ENCODE measurements at regions not wholly inside any gene's neighbourhood (a gene's known extent, or its start where the extent isn't known, plus 50 kb on each side); places are given as distances from the start of the nearest gene placed in this dataset.

DNA sequence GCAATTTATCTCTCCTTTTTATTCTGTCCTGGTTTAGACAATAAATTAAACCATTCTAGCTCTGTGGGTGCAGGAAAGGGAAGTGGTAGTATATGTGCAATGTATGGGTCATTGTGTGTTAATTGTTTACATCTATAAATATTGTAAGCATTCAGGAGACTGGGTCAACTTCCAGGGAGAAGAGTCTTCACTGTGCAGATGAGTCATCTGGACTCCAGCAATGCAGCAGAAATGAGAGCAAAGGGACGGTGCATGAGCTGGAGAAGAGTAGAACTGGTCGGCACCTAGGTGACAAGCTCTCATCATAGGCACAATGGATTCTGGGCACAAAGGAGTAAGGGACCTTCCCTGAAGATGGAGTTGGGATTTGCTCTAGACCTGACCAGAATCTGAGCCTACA, 211.1 kb upstream of the DAAM1 start:
- peaks cover 2% of the 10 kb centered on the region for H3K27me3 ChIP-seq (ENCODE audit: control insufficient read depth, extremely low read depth, insufficient read depth, low read length)
- dilution Hi-C loops (cut with MboI; ENCODE audit: extremely low pct_ligation_motif_present, low sequenced_read_pairs): no loop called here
- H3K4me2 ChIP-seq (ENCODE audit: control insufficient read depth, extremely low read depth, insufficient read depth, low read depth, low read length): no peak overlapping the region

DNA sequence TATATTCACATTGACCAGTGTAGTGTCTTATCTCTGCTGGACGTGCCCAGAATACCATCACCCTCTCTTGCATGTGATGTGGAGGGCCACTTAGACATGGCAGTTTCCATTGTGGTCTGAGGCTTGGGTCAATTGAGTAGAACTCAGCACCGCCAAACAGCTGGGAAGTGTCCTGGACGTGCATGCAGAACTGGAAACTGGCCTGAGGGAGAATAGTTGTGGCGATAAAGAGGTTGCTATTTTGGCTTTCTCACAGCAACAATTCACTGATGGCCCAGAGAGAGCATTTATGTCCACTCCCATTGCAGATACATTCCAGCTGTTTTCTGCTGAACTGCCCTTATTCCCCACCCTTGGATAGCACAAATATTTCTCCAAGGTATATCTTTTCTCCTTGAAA, 210.1 kb upstream of the DAAM1 start:
- no peaks in the 10 kb centered on the region for H3K36me3 ChIP-seq (ENCODE audit: control insufficient read depth in 2 of 2, extremely low read depth in 1 of 2, insufficient read depth in 2 of 2, low read length in 2 of 2)
- FAIRE-seq (no peak), DNase-seq (ENCODE audit: low read depth, low spot score) (no peak)
- no peaks in the 10 kb centered on the region for H4K20me1 ChIP-seq (ENCODE audit: control insufficient read depth, extremely low read depth, insufficient read depth, low read length)
- H2AFZ ChIP-seq (ENCODE audit: control insufficient read depth, low read length): no peak overlapping the region
- H3K27ac ChIP-seq (ENCODE audit: control insufficient read depth, insufficient read depth, low read length): no peak overlapping the region
- peaks cover 2% of the 10 kb centered on the region for H3K27me3 ChIP-seq (ENCODE audit: control insufficient read depth, extremely low read depth, insufficient read depth, low read length)
- no peaks in the 10 kb centered on the region for H3K4me1 ChIP-seq (ENCODE audit: control insufficient read depth, extremely low read depth, insufficient read depth, low read length)
- no peak for TF ChIP-seq EZH2 (IDR thresholded peaks at IDR 0.05; ENCODE audit: low read length)
- TF ChIP-seq, protein P1, sequence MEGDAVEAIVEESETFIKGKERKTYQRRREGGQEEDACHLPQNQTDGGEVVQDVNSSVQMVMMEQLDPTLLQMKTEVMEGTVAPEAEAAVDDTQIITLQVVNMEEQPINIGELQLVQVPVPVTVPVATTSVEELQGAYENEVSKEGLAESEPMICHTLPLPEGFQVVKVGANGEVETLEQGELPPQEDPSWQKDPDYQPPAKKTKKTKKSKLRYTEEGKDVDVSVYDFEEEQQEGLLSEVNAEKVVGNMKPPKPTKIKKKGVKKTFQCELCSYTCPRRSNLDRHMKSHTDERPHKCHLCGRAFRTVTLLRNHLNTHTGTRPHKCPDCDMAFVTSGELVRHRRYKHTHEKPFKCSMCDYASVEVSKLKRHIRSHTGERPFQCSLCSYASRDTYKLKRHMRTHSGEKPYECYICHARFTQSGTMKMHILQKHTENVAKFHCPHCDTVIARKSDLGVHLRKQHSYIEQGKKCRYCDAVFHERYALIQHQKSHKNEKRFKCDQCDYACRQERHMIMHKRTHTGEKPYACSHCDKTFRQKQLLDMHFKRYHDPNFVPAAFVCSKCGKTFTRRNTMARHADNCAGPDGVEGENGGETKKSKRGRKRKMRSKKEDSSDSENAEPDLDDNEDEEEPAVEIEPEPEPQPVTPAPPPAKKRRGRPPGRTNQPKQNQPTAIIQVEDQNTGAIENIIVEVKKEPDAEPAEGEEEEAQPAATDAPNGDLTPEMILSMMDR (optimal IDR thresholded peaks at IDR 0.05 in 1 of 3, IDR thresholded peaks at IDR 0.05 in 1 of 3, conservative IDR thresholded peaks at IDR 0.05 in 1 of 3; ENCODE audit: extremely low read depth in 1 of 3, insufficient read depth in 2 of 3, low read length in 3 of 3): no peak
- no peaks in the 10 kb centered on the region for H3K9me3 ChIP-seq (ENCODE audit: control insufficient read depth, low read depth, low read length)
- no peaks in the 10 kb centered on the region for H3K79me2 ChIP-seq (ENCODE audit: control insufficient read depth, insufficient read depth, low read length)
- no peak overlapping the region for H3K9ac ChIP-seq (ENCODE audit: control insufficient read depth, extremely low read depth, insufficient read depth, low read length)
- H3K4me3 ChIP-seq (ENCODE audit: control insufficient read depth in 2 of 3, extremely low read depth in 1 of 3, insufficient read depth in 2 of 3, low read depth in 1 of 3, low read length in 3 of 3): no peak overlapping the region
- dilution Hi-C loops (cut with MboI; ENCODE audit: extremely low pct_ligation_motif_present, low sequenced_read_pairs): no loop called here
- no peaks in the 10 kb centered on the region for H3K9me1 ChIP-seq (ENCODE audit: control insufficient read depth, extremely low read depth, insufficient read depth, low read length)
- no peak overlapping the region for H3K4me2 ChIP-seq (ENCODE audit: control insufficient read depth, extremely low read depth, insufficient read depth, low read depth, low read length)

More for the DNA sequence above, 211.1 kb upstream of the DAAM1 start:
- Histone ChIP-seq H3K27ac (ENCODE audit: control insufficient read depth, insufficient read depth, low read length) (no peak overlapping the region), H3K9me1 (ENCODE audit: control insufficient read depth, extremely low read depth, insufficient read depth, low read length) (no peaks in the 10 kb centered on the region), H3K9ac (ENCODE audit: control insufficient read depth, extremely low read depth, insufficient read depth, low read length) (no peak overlapping the region), H3K4me3 (ENCODE audit: control insufficient read depth in 2 of 3, extremely low read depth in 1 of 3, insufficient read depth in 2 of 3, low read depth in 1 of 3, low read length in 3 of 3) (no peak overlapping the region), H3K4me1 (ENCODE audit: control insufficient read depth, extremely low read depth, insufficient read depth, low read length) (no peaks in the 10 kb centered on the region), H2AFZ (ENCODE audit: control insufficient read depth, low read length) (no peak overlapping the region), H4K20me1 (ENCODE audit: control insufficient read depth, extremely low read depth, insufficient read depth, low read length) (no peaks in the 10 kb centered on the region), H3K9me3 (ENCODE audit: control insufficient read depth, low read depth, low read length) (no peaks in the 10 kb centered on the region), H3K79me2 (ENCODE audit: control insufficient read depth, insufficient read depth, low read length) (no peaks in the 10 kb centered on the region), H3K36me3 (ENCODE audit: control insufficient read depth in 2 of 2, extremely low read depth in 1 of 2, insufficient read depth in 2 of 2, low read length in 2 of 2) (no peaks in the 10 kb centered on the region)
- DNase-seq (ENCODE audit: low read depth, low spot score) (no peak), FAIRE-seq (no peak)
- TF ChIP-seq, protein P1 (optimal IDR thresholded peaks at IDR 0.05 in 1 of 3, IDR thresholded peaks at IDR 0.05 in 1 of 3, conservative IDR thresholded peaks at IDR 0.05 in 1 of 3; ENCODE audit: extremely low read depth in 1 of 3, insufficient read depth in 2 of 3, low read length in 3 of 3): no peak
- no peak for TF ChIP-seq EZH2 (IDR thresholded peaks at IDR 0.05; ENCODE audit: low read length)

Measured in keratinocyte (primary cell).